ENCODE measurements at regions not wholly inside any gene's neighbourhood (a gene's known extent, or its start where the extent isn't known, plus 50 kb on each side); places are given as distances from the start of the nearest gene placed in this dataset.

DNA sequence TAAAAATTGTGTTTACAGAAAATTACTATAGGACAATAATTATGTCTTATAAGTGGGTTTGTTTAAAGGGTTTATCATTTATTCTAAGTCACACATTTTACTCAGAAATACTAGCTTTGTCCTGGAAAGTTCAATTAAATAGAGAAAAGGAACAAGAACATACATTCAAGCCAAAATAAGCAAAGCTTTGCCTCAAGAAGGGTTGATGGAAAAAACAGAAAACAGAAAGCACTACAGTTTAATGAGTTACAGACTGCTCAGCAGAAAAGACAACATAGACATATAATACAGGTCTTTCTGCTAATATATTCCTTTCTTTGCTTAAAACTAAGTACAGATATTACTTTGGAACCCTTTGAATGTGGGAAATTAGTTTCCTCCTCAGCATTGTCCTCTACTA is 703.0 kb upstream of the LRFN5 start:
- H3K9me3 ChIP-seq (ENCODE audit: control insufficient read depth, low read depth, low read length), result no peaks in the 10 kb centered on the region
- no peaks in the 10 kb centered on the region for H3K27me3 ChIP-seq (ENCODE audit: control insufficient read depth, insufficient read depth, low read length)
- no peaks in the 10 kb centered on the region for H3K36me3 ChIP-seq (ENCODE audit: control insufficient read depth, low read depth, low read length)
- no peak overlapping the region for H3K9ac ChIP-seq (ENCODE audit: low read length)
- H3K4me1 ChIP-seq (ENCODE audit: control insufficient read depth, low read depth, low read length), result no peaks in the 10 kb centered on the region
- no peak overlapping the region for H3K27ac ChIP-seq (ENCODE audit: low read length)
- H3K4me3 ChIP-seq (ENCODE audit: low read length), result no peak overlapping the region

GRCh38 chr14:40899435-40899834 is 707.2 kb upstream of the LRFN5 start:
- H3K9me3 ChIP-seq (ENCODE audit: control insufficient read depth, low read depth, low read length), result no peaks in the 10 kb centered on the region
- H3K4me1 ChIP-seq (ENCODE audit: control insufficient read depth, low read depth, low read length), result no peaks in the 10 kb centered on the region
- no peak overlapping the region for H3K9ac ChIP-seq (ENCODE audit: low read length)
- H3K36me3 ChIP-seq (ENCODE audit: control insufficient read depth, low read depth, low read length), result no peaks in the 10 kb centered on the region
- H3K27ac ChIP-seq (ENCODE audit: low read length), result no peak overlapping the region
- no peaks in the 10 kb centered on the region for H3K27me3 ChIP-seq (ENCODE audit: control insufficient read depth, insufficient read depth, low read length)
- H3K4me3 ChIP-seq (ENCODE audit: low read length), result no peak overlapping the region

DNA sequence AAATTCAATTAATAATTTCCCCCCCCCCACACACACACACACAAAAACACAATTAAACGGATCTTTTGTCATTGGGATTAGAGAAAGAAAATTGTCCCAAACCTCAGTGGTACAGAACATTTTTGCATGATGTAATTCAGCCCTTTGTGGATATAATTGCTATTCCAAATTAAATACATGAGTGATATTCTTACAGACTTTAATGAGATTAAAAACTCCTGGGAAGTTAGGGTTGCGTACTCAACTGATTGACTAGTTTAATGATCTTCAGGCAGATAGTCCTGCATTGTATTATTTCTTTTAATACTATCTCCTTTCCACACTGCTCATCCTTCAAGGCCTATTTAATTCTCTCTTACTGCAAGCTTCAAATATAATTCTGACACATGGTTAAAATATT is 711.8 kb upstream of the LRFN5 start:
- no peaks in the 10 kb centered on the region for H3K27me3 ChIP-seq (ENCODE audit: control insufficient read depth, insufficient read depth, low read length)
- H3K27ac ChIP-seq (ENCODE audit: low read length), result no peak overlapping the region
- H3K36me3 ChIP-seq (ENCODE audit: control insufficient read depth, low read depth, low read length), result no peaks in the 10 kb centered on the region
- no peak overlapping the region for H3K4me3 ChIP-seq (ENCODE audit: low read length)
- no peaks in the 10 kb centered on the region for H3K9me3 ChIP-seq (ENCODE audit: control insufficient read depth, low read depth, low read length)
- no peaks in the 10 kb centered on the region for H3K4me1 ChIP-seq (ENCODE audit: control insufficient read depth, low read depth, low read length)
- no peak overlapping the region for H3K9ac ChIP-seq (ENCODE audit: low read length)

GRCh38 chr14:40889126-40889525 is 717.5 kb upstream of the LRFN5 start:
- Histone ChIP-seq H3K27ac (ENCODE audit: low read length) (no peak overlapping the region), H3K4me3 (ENCODE audit: low read length) (no peak overlapping the region), H3K27me3 (ENCODE audit: control insufficient read depth, insufficient read depth, low read length) (no peaks in the 10 kb centered on the region)

DNA sequence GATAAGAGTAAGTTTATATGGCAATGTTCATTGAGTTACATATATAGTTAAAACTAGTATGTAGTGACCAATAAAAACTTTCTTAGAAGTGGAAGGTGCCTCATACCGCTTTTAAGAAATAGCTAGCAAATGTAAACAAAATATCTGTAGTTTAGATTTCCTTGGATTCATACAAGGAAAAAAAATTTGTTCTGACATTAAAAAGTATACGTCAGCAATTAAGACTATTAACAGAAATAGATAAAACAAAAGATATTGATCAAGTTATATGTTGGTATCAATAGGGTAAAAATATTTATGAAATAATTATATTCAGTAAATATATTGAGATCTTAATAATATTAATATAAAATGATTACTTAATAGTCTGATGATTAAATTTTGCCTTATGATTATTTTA is 718.8 kb upstream of the LRFN5 start:
- Histone ChIP-seq H3K9ac (ENCODE audit: low read length) (no peak overlapping the region), H3K36me3 (ENCODE audit: control insufficient read depth, low read depth, low read length) (no peaks in the 10 kb centered on the region), H3K4me1 (ENCODE audit: control insufficient read depth, low read depth, low read length) (no peaks in the 10 kb centered on the region), H3K9me3 (ENCODE audit: control insufficient read depth, low read depth, low read length) (no peaks in the 10 kb centered on the region), H3K4me3 (ENCODE audit: low read length) (no peak overlapping the region), H3K27me3 (ENCODE audit: control insufficient read depth, insufficient read depth, low read length) (no peaks in the 10 kb centered on the region), H3K27ac (ENCODE audit: low read length) (no peak overlapping the region)

More at GRCh38 chr14:40889126-40889525, 717.5 kb upstream of the LRFN5 start:
- Histone ChIP-seq H3K36me3 (ENCODE audit: control insufficient read depth, low read depth, low read length) (no peaks in the 10 kb centered on the region), H3K9ac (ENCODE audit: low read length) (no peak overlapping the region), H3K9me3 (ENCODE audit: control insufficient read depth, low read depth, low read length) (no peaks in the 10 kb centered on the region), H3K4me1 (ENCODE audit: control insufficient read depth, low read depth, low read length) (no peaks in the 10 kb centered on the region)

GRCh38 chr14:40870252-40870651 is 736.4 kb upstream of the LRFN5 start:
- Histone ChIP-seq H3K9me3 (ENCODE audit: control insufficient read depth, low read depth, low read length) (peaks cover 1% of the 10 kb centered on the region), H3K9ac (ENCODE audit: low read length) (no peak overlapping the region), H3K27ac (ENCODE audit: low read length) (no peak overlapping the region), H3K36me3 (ENCODE audit: control insufficient read depth, low read depth, low read length) (no peaks in the 10 kb centered on the region), H3K27me3 (ENCODE audit: control insufficient read depth, insufficient read depth, low read length) (no peaks in the 10 kb centered on the region), H3K4me1 (ENCODE audit: control insufficient read depth, low read depth, low read length) (no peaks in the 10 kb centered on the region), H3K4me3 (ENCODE audit: low read length) (no peak overlapping the region)

GRCh38 chr14:40859055-40859454 is 747.6 kb upstream of the LRFN5 start:
- H3K36me3 ChIP-seq (ENCODE audit: control insufficient read depth, low read depth, low read length), result no peaks in the 10 kb centered on the region
- H3K4me3 ChIP-seq (ENCODE audit: low read length), result no peak overlapping the region
- H3K27ac ChIP-seq (ENCODE audit: low read length), result no peak overlapping the region
- H3K4me1 ChIP-seq (ENCODE audit: control insufficient read depth, low read depth, low read length), result peaks cover 7% of the 10 kb centered on the region
- H3K9ac ChIP-seq (ENCODE audit: low read length), result no peak overlapping the region
- H3K9me3 ChIP-seq (ENCODE audit: control insufficient read depth, low read depth, low read length), result peaks cover 2% of the 10 kb centered on the region
- no peaks in the 10 kb centered on the region for H3K27me3 ChIP-seq (ENCODE audit: control insufficient read depth, insufficient read depth, low read length)

DNA sequence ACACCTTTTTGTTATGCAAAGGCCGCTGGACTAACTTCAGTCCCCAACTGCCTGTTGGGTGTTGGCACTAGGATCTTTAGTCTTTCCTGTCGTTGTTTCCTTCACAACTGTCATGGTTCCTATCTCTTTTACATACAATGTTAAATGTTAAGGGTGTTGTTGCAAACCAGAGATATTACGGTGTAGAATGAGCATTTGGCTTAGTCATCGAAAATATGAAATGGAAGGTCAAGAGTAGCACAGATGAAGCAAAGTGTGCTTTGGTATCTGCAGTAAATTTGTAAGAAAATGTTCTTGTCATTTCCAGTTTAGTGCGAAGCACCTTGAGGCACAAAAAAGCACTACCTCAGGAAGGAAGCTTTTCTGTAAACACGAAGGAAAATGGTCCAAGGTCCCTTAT is 751.3 kb upstream of the LRFN5 start:
- H3K36me3 ChIP-seq (ENCODE audit: control insufficient read depth, low read depth, low read length), result no peaks in the 10 kb centered on the region
- H3K27ac ChIP-seq (ENCODE audit: low read length), result no peak overlapping the region
- H3K4me3 ChIP-seq (ENCODE audit: low read length), result no peak overlapping the region
- peaks cover 7% of the 10 kb centered on the region for H3K4me1 ChIP-seq (ENCODE audit: control insufficient read depth, low read depth, low read length)
- no peaks in the 10 kb centered on the region for H3K9me3 ChIP-seq (ENCODE audit: control insufficient read depth, low read depth, low read length)
- no peak overlapping the region for H3K9ac ChIP-seq (ENCODE audit: low read length)
- no peaks in the 10 kb centered on the region for H3K27me3 ChIP-seq (ENCODE audit: control insufficient read depth, insufficient read depth, low read length)

DNA sequence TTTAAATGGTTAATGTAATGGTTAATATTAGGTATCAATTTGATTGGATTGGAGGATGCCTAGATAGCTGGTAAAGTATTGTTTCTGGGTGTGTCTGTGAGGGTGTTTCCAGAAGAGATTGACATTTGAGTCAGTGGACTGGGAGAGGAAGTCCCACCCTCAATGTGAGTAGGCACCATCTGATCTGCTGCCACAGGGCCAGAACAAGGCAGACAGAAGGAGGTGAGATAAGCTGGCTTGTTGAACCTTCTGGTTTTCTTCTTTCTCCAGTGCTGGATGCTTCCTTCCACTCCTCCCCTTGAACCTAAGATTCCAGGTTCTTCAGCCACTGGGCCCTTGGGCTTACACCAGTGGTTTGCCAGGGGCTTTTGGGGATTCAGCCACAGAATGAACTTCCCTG is 756.5 kb upstream of the LRFN5 start:
- Histone ChIP-seq H3K36me3 (ENCODE audit: control insufficient read depth, low read depth, low read length) (no peaks in the 10 kb centered on the region), H3K27me3 (ENCODE audit: control insufficient read depth, insufficient read depth, low read length) (no peaks in the 10 kb centered on the region), H3K9me3 (ENCODE audit: control insufficient read depth, low read depth, low read length) (no peaks in the 10 kb centered on the region), H3K4me3 (ENCODE audit: low read length) (no peak overlapping the region), H3K9ac (ENCODE audit: low read length) (no peak overlapping the region), H3K27ac (ENCODE audit: low read length) (no peak overlapping the region), H3K4me1 (ENCODE audit: control insufficient read depth, low read depth, low read length) (no peaks in the 10 kb centered on the region)

- no peak overlapping the region for H3K4me3 ChIP-seq (ENCODE audit: low read length)
- H3K9me3 ChIP-seq (ENCODE audit: control insufficient read depth, low read depth, low read length), result no peaks in the 10 kb centered on the region
- no peaks in the 10 kb centered on the region for H3K27me3 ChIP-seq (ENCODE audit: control insufficient read depth, insufficient read depth, low read length)
- no peak overlapping the region for H3K9ac ChIP-seq (ENCODE audit: low read length)
- no peak overlapping the region for H3K27ac ChIP-seq (ENCODE audit: low read length)
- no peaks in the 10 kb centered on the region for H3K36me3 ChIP-seq (ENCODE audit: control insufficient read depth, low read depth, low read length)
- H3K4me1 ChIP-seq (ENCODE audit: control insufficient read depth, low read depth, low read length), result peaks cover 6% of the 10 kb centered on the region
Observed at GRCh38 chr14:40847480-40847879, 759.2 kb upstream of the LRFN5 start.

- Histone ChIP-seq H3K27ac (ENCODE audit: low read length) (no peak overlapping the region), H3K4me1 (ENCODE audit: control insufficient read depth, low read depth, low read length) (peaks cover 6% of the 10 kb centered on the region)
Observed at GRCh38 chr14:40842816-40843215, 763.9 kb upstream of the LRFN5 start.

GRCh38 chr14:40841886-40842285 is 764.8 kb upstream of the LRFN5 start:
- H3K9ac ChIP-seq (ENCODE audit: low read length), result no peak overlapping the region
- H3K4me1 ChIP-seq (ENCODE audit: control insufficient read depth, low read depth, low read length), result peaks cover 6% of the 10 kb centered on the region
- H3K27ac ChIP-seq (ENCODE audit: low read length), result no peak overlapping the region
- H3K9me3 ChIP-seq (ENCODE audit: control insufficient read depth, low read depth, low read length), result no peaks in the 10 kb centered on the region
- no peaks in the 10 kb centered on the region for H3K36me3 ChIP-seq (ENCODE audit: control insufficient read depth, low read depth, low read length)
- H3K27me3 ChIP-seq (ENCODE audit: control insufficient read depth, insufficient read depth, low read length), result no peaks in the 10 kb centered on the region
- H3K4me3 ChIP-seq (ENCODE audit: low read length), result no peak overlapping the region

More at GRCh38 chr14:40842816-40843215, 763.9 kb upstream of the LRFN5 start:
- Histone ChIP-seq H3K9ac (ENCODE audit: low read length) (no peak overlapping the region), H3K36me3 (ENCODE audit: control insufficient read depth, low read depth, low read length) (no peaks in the 10 kb centered on the region), H3K9me3 (ENCODE audit: control insufficient read depth, low read depth, low read length) (no peaks in the 10 kb centered on the region), H3K4me3 (ENCODE audit: low read length) (no peak overlapping the region), H3K27me3 (ENCODE audit: control insufficient read depth, insufficient read depth, low read length) (no peaks in the 10 kb centered on the region)
